Coronary artery (tissue), 2 donors: ENCODE measurements at regions not wholly inside any gene's neighbourhood (a gene's known extent, or its start where the extent isn't known, plus 50 kb on each side); places are given as distances from the start of the nearest gene placed in this dataset.
"Not testable (repeated sequence)": the region's sequence is repeated elsewhere in the genome, so short reads cannot be mapped to it uniquely, and the experiment has no call there.

ENCODE experiments used
- DNase-seq: peaks from one replicate; pipeline ENCODE4 v3.0.0-alpha.2; 2017; ENCODE audit warnings: low spot score
- H3K27ac ChIP-seq, 2 donors: fragments of 200-600 bp; sonication (generic); one replicate each; pipeline ENCODE4 v1.5.1; 2016 to 2019
- H3K4me3 ChIP-seq: fragments of 200-600 bp; sonication (generic); 2 replicates; pipeline ENCODE4 v1.5.1; 2016; ENCODE audit warnings: mild to moderate bottlenecking, moderate library complexity
- TF ChIP-seq, protein P1 (sequence below): fragments of 200-600 bp; sonication (generic); IDR thresholded peaks from one replicate; pipeline ENCODE4 v1.5.1; 2019; ENCODE audit warnings: antibody characterized with exemption

DNA sequence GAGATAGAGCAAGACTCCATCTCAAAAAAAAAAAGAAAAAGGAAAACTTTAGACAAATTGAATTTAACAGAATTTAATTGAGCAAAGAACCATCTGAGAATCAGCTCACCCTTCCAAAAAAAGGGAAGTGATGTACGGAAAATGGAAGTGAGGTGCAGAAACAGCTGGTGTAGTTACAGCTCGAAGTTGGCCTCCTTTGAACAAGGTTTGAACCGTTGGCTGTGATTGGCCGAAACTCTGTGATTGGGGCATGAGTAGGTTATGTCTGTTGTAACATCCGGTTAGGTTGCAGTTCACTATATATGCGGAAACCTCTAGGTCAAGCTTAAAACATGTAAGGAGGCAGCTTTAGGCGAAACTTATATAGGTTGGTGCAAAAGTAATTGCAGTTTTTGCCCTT lies 97.9 kb upstream of the KIF26B start:
- no peak for DNase-seq
- Histone ChIP-seq H3K27ac (no peak overlapping the region), H3K4me3 (no peak overlapping the region)
- TF ChIP-seq, protein P1, sequence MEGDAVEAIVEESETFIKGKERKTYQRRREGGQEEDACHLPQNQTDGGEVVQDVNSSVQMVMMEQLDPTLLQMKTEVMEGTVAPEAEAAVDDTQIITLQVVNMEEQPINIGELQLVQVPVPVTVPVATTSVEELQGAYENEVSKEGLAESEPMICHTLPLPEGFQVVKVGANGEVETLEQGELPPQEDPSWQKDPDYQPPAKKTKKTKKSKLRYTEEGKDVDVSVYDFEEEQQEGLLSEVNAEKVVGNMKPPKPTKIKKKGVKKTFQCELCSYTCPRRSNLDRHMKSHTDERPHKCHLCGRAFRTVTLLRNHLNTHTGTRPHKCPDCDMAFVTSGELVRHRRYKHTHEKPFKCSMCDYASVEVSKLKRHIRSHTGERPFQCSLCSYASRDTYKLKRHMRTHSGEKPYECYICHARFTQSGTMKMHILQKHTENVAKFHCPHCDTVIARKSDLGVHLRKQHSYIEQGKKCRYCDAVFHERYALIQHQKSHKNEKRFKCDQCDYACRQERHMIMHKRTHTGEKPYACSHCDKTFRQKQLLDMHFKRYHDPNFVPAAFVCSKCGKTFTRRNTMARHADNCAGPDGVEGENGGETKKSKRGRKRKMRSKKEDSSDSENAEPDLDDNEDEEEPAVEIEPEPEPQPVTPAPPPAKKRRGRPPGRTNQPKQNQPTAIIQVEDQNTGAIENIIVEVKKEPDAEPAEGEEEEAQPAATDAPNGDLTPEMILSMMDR, result no peak

DNA sequence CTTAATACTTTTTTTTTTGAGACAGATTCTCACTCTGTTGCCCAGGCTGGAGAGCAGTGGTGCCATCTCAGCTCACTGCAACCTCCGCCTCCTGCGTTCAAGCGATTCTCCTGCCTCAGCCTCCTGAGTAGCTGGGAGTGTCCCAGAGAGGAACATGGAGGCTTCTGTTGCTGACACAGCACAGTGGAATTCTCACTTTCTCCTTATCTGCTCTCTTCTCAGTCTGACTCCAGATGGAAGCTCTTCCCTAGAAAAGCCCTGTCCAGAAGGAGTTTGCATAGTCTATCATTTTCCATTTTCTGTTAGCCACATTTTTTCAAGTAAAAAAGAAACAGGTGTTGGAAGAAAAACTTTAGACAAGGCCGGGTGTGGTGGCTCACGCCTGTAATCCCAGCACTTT lies 98.5 kb upstream of the KIF26B start:
- not testable (repeated sequence) for H3K27ac ChIP-seq, DNase-seq, H3K4me3 ChIP-seq

DNA sequence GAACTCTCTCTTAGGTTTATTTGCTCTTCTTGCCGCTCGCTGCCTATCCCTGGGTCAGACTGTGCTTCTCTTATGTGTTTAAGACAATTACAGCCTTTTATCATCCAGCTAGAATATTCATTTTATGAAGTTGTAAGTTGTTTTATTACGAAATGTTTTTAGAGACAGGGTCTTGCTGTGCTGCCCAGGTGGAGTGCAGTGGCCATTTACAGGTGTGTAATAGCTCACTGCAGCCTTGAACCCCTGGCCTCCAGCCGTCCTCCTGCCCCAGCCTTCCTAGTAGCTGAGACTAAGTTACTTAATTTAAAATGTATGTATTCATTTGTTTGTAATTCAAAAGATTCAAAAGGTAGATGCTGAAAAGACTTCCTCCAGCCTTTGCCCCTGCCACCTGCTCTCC lies 99.0 kb upstream of the KIF26B start:
- TF ChIP-seq, protein P1, result no peak
- DNase-seq, result no peak
- Histone ChIP-seq H3K27ac (no peak overlapping the region), H3K4me3 (no peak overlapping the region)

DNA sequence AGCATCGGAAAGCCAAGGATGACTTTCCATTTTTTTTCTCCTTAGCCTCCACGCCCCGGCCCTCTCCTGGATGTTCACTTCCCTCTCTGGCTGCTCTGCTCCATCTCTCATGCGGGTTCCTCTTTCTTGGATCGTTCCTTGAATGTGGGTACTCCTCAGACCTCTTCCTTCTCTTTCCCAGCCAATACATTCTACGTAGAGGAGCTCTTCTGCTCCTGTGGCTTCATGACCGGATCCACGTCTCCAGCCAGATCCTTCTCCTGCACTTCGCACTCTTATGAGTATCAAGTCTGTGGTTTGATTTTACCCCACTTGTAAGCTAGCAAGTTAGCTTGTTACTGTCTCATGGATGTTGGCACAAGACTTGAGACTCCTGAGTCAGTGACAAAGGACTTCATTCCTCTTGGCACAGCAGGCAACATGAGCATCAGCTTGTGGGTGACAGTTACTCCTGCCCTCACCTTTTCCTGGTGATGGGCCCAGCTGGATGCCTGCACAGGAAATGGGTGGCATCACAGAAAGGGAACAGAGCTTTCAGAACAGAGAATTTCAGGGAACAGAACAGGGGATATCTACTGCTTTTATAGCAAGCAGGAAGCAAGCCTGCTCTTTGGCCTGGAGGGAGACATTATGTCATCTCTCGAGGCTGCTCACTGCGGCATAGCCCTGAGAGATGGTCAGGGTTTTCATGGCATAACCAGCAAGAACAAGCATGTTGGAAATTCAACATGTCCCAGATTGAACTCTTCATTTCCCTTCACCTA lies 100.1 kb upstream of the KIF26B start:
- TF ChIP-seq, protein P1, result no peak
- DNase-seq, result no peak
- no peak overlapping the region for H3K27ac ChIP-seq

DNA sequence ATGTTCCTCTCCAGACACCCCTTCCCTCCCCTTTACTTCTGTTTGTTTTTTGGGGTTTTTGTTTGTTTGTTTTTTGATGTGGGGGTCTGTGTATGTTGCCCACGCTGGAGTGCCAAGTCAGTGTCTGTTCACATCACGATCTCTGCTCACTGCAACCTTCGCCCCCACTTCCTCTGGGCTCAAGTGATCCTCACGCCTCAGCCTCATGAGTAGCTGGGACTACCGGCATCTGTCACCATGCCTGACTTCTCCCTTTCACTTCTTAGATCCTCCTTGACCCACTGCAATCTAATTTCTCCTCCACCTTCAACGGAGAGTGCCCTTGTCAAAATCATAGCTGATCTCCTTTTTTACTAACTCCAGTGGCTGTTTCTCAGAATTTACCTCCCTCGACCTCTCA lies 100.7 kb upstream of the KIF26B start:
- DNase-seq, result no peak
- TF ChIP-seq, protein P1, result no peak
- Histone ChIP-seq H3K27ac (no peak overlapping the region), H3K4me3 (no peak overlapping the region)

More for the DNA sequence above, 100.1 kb upstream of the KIF26B start:
- H3K4me3 ChIP-seq, result no peak overlapping the region

DNA sequence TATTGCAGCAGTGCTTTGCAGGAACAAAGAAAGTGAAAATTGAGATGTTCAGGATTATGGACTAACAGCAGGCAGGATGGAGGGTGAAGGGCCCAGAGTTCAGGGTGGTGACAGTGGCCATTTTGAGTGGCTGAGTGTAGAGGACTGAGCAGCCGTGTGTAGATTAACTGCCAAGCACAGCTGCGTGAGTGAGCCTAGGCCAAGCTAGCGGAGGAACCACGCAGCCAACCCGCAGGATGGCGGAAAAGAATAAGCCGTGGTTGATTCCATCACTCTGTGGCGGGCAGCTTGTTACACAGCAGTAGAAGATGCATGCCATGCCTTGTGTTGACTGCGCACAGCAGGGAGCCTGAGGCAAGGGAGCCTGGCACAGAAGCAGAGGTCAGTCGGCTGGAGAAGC lies 102.5 kb upstream of the KIF26B start:
- Histone ChIP-seq H3K4me3 (no peak overlapping the region), H3K27ac (no peak overlapping the region)
- no peak for DNase-seq
- TF ChIP-seq, protein P1, result no peak

DNA sequence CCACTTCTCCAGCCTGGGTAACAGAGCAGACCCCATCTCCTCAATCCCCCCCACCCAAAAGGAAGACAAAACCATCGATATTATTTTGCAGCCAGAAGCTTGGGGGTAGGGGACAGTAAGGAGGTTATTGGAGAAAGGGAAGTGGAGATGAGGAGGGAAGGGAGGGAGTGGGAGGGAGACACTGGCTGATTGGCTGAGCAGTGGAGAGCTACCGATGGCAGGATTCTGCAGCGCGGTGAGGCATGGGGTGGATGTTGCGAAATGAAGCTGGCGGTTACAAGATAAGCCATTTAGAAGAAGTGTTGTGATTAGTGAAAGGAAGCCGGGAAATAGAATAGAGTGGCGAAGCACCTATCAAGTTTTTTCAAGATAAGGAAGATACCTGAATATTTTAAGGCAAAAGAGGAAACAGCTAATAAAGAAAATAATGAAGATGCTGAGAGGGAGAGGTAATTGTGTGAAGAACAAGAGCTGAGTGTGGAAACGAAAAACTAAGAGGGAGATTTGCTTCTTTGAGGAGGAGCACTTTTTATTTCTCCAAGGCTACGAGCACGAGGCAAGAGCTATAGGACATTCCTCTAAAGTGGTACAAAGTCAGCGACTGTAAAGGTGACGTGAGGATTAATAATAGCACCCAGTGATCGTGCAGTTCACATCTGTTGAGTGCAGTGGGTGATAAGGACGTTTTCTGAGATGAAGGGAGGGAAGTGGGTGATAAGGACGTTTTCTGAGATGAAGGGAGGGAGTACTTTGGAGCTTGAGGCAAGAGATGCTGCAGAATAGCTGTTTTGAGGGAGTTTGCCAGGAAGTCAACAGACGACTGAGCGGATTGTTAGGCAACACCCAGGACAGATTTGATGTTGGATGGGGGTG lies 103.2 kb upstream of the KIF26B start:
- H3K4me3 ChIP-seq, result no peak overlapping the region
- H3K27ac ChIP-seq, result no peak overlapping the region

More for the DNA sequence above, 103.2 kb upstream of the KIF26B start:
- TF ChIP-seq, protein P1, result no peak
- DNase-seq, result no peak
